ENCODE measurements at regions not wholly inside any gene's neighbourhood (a gene's known extent, or its start where the extent isn't known, plus 50 kb on each side); places are given as distances from the start of the nearest gene placed in this dataset.

DNA sequence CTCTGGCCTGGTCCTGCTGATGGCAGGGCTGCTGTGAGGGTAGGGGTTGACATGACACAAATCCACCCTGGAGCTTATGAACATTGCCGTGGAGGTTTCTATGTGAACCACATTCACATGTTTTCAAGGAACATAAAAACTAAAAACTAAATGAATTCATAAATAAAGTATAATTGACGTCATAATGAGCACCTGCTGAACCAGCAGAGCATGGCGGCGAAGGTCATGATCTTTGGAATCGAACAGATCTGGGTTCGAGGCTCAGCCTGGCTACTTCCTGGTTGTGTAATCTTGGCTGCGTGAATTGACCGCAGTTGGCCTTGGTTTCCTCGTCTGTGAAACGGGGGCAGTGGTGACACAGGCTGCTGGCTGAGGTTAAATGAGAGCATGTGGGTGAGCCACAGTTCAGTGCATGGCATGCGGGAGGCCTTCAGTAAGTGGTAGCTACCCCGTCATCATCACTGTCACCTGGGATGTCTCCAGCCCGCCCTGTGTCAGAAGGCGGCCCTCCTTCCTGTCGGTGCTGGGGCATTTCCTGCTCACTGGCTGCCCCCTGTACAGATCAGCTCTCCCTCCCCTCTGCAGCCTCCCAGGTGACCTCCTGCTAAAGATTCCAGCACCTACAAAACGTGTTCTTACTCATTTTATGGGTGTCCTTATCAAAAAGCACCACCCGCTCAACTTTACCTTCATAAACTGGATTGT, 190.3 kb upstream of the SHH start:
- ChIA-PET CTCF (ENCODE audit: partially characterized antibody) (interaction anchor here (2.0 kb wide), 1 partner anchor 10 kb away, joined by 5 read pairs; no protein-coding TSS in a partner anchor), POLR2A (ENCODE audit: partially characterized antibody) (no interaction called here)
- Histone ChIP-seq H3K36me3 (ENCODE audit: insufficient read depth, low read length) (no peaks in the 10 kb centered on the region), H3K4me3 (ENCODE audit: low read length in 2 of 2) (no peak overlapping the region), H3K9me3 (ENCODE audit: control insufficient read depth in 1 of 2, low read length in 2 of 2) (no peaks in the 10 kb centered on the region), H3K4me1 (ENCODE audit: insufficient read depth, low read length) (peaks cover 7% of the 10 kb centered on the region), H3K27ac (ENCODE audit: low read depth, low read length) (no peak overlapping the region), H3K27me3 (ENCODE audit: insufficient read depth, low read length) (no peaks in the 10 kb centered on the region)
- H3K4me1 Mint-ChIP-seq: peaks cover 4 to 18% (median 6%) of the 10 kb centered on the region in 4 donors
- H3K27me3 Mint-ChIP-seq: peaks cover 5 to 6% of the 10 kb centered on the region in 2 donors
- no peak overlapping the region for H3K4me3 Mint-ChIP-seq
- intact Hi-C loops (cut with micrococcal nuclease): no loop called here
- no peaks in the 10 kb centered on the region for H3K36me3 Mint-ChIP-seq
- no peak overlapping the region for H3K27ac Mint-ChIP-seq
- DNase-seq: no peak
- H3K9me3 Mint-ChIP-seq: peaks cover 0 to 1% (median 0%) of the 10 kb centered on the region in 8 donors

DNA sequence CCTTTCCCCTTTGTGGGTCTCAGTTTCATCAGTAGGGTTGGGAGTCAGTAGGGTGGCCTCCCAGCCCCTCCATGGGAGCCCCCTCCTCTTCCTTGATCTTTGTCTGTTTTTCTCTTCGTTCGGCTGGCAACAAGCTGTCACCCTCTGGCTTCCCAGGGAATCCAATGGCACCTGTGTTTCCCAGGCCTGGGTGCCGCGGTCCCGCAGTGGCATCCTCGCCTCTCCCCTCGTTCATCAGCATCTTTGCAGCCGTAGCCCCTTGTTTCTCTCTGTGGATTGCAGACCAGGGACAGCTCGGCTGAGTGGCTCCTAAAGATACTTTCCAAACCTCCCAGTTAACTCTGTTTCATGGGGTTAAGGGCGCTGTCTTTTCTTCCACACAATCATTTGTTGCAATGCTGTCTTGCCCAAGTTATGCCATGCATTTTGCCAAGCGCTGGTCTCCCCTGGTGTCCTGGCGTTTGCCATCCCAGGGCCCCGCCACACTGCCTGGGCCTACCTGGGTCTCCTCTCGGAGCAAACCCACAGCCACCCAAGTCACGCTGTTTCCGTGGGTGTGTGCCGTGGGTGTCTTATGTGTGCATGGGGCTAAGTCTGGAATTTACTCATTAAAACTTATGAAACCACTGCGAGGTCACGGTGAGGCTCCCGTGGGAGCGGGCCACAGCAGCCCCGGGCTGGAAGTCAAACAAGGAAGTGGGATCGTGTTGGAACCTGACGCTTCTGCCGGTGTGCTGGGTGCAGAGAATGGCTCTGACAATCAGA, 189.4 kb upstream of the SHH start:
- peaks cover 9 to 27% (median 13%) of the 10 kb centered on the region in 4 donors for H3K4me1 Mint-ChIP-seq
- H3K27ac ChIP-seq (ENCODE audit: low read depth, low read length): no peak overlapping the region
- H3K36me3 Mint-ChIP-seq: no peaks in the 10 kb centered on the region
- ChIA-PET CTCF (ENCODE audit: partially characterized antibody) (no interaction called here), POLR2A (ENCODE audit: partially characterized antibody) (no interaction called here)
- peak overlapping the region in 1 of 7 donors; percentile 44 for H3K27ac Mint-ChIP-seq
- no peak for DNase-seq
- H3K4me1 ChIP-seq (ENCODE audit: insufficient read depth, low read length): peaks cover 15% of the 10 kb centered on the region
- no peaks in the 10 kb centered on the region for H3K36me3 ChIP-seq (ENCODE audit: insufficient read depth, low read length)
- peaks cover 13% of the 10 kb centered on the region in 2 donors for H3K27me3 Mint-ChIP-seq
- H3K9me3 ChIP-seq (ENCODE audit: control insufficient read depth in 1 of 2, low read length in 2 of 2): no peaks in the 10 kb centered on the region
- no peaks in the 10 kb centered on the region for H3K9me3 Mint-ChIP-seq
- intact Hi-C loops (cut with micrococcal nuclease): no loop called here
- H3K4me3 ChIP-seq (ENCODE audit: low read length in 2 of 2): no peak overlapping the region
- no peaks in the 10 kb centered on the region for H3K27me3 ChIP-seq (ENCODE audit: insufficient read depth, low read length)
- H3K4me3 Mint-ChIP-seq: no peak overlapping the region

DNA sequence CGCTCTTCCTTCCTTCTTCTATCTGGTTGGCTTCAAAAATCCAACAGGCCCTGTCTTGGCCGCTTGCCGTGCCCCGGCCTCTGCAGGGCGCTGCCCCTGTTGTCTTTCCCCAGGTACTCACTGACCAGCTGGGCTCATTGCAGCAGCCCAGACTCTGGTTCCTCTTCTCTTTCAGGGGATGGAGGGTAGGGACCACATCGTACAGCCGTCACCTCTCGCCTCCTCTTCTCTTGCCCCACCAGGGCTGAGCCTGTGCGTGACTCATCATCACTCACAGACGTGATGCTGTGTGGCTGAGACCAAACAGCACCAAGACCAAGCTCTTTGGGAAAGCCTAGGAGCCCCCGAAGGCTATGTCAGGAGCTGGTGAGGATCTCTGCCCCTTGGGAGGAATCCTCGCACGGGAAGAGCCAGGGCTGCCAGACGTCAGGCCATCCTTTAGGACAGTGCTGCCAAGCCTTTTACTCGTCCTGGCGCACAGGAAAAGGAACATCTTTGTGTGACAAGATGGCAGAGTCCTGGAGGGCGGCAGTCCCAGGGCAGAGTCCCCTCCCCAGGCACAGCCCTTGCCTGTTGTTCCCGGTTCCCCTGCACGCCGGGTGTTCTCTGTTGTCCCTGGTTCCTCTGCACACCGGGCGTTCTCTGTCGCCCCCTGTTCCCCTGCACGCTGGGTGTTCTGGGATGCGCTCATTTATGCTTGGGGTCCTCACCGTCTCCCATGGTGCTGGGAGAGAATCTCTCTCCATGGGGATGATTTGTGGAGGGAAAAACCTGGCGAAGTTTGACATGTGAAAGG, 188.5 kb upstream of the SHH start:
- DNase-seq: no peak
- no peaks in the 10 kb centered on the region for H3K9me3 ChIP-seq (ENCODE audit: control insufficient read depth in 1 of 2, low read length in 2 of 2)
- H3K36me3 Mint-ChIP-seq: no peaks in the 10 kb centered on the region
- no peak overlapping the region for H3K27ac Mint-ChIP-seq
- no peaks in the 10 kb centered on the region for H3K27me3 ChIP-seq (ENCODE audit: insufficient read depth, low read length)
- POLR2A ChIA-PET (ENCODE audit: partially characterized antibody): no interaction called here
- H3K27me3 Mint-ChIP-seq: peaks cover 14 to 17% of the 10 kb centered on the region in 2 donors
- H3K36me3 ChIP-seq (ENCODE audit: insufficient read depth, low read length): no peaks in the 10 kb centered on the region
- intact Hi-C loops (cut with micrococcal nuclease): no loop called here
- no peak overlapping the region for H3K27ac ChIP-seq (ENCODE audit: low read depth, low read length)
- H3K4me3 ChIP-seq (ENCODE audit: low read length in 2 of 2): no peak overlapping the region
- H3K4me1 ChIP-seq (ENCODE audit: insufficient read depth, low read length): peaks cover 19% of the 10 kb centered on the region
- no peak overlapping the region for H3K4me3 Mint-ChIP-seq
- CTCF ChIA-PET (ENCODE audit: partially characterized antibody): no interaction called here
- no peaks in the 10 kb centered on the region for H3K9me3 Mint-ChIP-seq
- peaks cover 9 to 32% (median 15%) of the 10 kb centered on the region in 4 donors for H3K4me1 Mint-ChIP-seq

DNA sequence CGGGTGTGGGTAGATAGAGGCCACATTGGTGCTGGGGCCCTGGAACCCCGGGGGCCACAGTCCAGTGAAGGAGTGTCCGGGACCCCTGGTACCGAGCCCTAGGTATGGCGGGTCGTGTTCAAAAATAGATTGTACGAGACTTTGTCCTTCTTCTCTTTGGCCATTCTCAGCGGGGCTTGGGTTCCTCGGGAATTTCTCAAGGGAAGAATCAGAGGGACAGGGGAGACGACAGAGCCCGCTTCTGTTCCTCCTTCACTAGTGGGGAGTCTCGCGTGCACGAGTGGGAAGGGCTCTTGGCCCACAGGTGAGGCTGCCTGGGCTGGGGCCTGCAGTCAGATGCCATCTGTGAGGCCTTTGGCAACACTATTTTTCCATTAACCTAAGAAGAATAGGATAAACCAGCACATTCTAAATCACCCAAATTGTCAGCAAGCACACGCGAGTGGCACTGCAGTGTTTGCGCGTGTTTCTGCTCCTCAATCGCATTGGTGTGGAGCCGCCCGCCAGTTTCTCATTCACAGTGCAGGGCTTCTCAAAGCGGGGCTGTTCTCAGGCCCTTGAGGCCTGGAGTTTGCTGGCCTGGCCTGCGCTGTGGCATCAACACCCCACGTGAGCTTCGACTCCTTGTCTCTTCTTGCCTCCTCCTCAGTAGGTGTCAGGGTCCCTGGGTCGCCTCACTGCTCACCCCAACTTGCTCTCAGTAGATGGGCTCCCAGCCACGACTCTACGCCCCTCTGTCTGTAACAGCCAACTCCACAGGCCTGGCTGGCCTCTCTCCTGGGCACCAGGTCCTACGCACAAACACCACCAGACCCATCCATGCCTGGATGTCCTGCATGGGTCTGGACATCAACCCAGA, 187.6 kb upstream of the SHH start:
- ChIA-PET CTCF (ENCODE audit: partially characterized antibody) (no interaction called here), POLR2A (ENCODE audit: partially characterized antibody) (no interaction called here)
- no peak overlapping the region for H3K27ac ChIP-seq (ENCODE audit: low read depth, low read length)
- intact Hi-C loops (cut with micrococcal nuclease): no loop called here
- H3K27me3 ChIP-seq (ENCODE audit: insufficient read depth, low read length): no peaks in the 10 kb centered on the region
- H3K36me3 ChIP-seq (ENCODE audit: insufficient read depth, low read length): no peaks in the 10 kb centered on the region
- H3K4me1 Mint-ChIP-seq: peaks cover 9 to 32% (median 17%) of the 10 kb centered on the region in 4 donors
- DNase-seq: no peak
- H3K4me3 ChIP-seq (ENCODE audit: low read length in 2 of 2): no peak overlapping the region
- no peak overlapping the region for H3K27ac Mint-ChIP-seq
- no peaks in the 10 kb centered on the region for H3K9me3 ChIP-seq (ENCODE audit: control insufficient read depth in 1 of 2, low read length in 2 of 2)
- no peaks in the 10 kb centered on the region for H3K36me3 Mint-ChIP-seq
- H3K4me1 ChIP-seq (ENCODE audit: insufficient read depth, low read length): peaks cover 19% of the 10 kb centered on the region
- no peaks in the 10 kb centered on the region for H3K9me3 Mint-ChIP-seq
- peak overlapping the region in 1 of 8 donors; percentile 37 for H3K4me3 Mint-ChIP-seq
- H3K27me3 Mint-ChIP-seq: peaks cover 17 to 18% of the 10 kb centered on the region in 2 donors

DNA sequence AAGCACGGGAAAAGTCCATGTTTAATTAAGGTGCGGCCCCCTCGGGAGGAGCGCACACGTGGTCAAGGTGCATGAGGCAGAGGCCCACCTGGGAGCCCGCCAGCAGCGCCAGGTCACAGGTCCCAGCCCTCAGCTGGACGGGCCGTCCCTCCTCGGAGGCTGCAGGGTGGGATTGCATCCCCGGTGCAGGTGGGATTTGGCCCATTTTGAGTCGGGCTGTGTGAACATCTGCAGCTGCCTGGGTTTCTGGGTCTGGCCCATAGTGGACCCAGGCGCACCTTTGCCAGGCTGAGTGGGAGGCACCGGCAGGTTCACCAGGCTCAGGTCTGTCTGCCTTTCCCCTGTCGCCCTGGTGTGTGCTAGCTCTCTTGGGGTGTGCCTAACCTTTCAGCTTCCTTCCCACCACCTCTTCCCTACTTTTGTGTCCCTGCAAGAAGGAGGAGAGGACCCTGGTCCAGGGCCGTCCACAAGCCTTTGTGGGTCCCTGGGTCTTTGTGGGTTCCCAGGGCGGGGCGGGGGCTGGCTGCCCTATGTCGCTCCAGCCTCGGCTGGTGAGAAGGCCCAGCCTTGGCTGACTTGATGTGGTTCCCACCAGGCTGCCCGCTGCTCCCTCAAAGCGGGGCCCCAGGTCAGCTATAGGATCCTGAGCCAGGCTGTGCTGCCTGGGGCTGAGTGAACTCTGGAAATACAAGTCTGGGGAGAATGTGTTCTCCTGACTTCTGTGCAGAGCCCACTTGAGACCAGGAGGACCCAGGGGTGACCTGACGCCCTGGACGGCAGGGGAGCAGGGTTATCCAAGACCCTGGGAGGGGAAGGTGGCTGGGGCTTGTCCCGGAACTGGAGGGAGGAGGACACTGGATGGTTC, 186.7 kb upstream of the SHH start:
- peaks cover 17 to 27% of the 10 kb centered on the region in 2 donors for H3K27me3 Mint-ChIP-seq
- H3K36me3 Mint-ChIP-seq: no peaks in the 10 kb centered on the region
- Histone ChIP-seq H3K36me3 (ENCODE audit: insufficient read depth, low read length) (no peaks in the 10 kb centered on the region), H3K27me3 (ENCODE audit: insufficient read depth, low read length) (no peaks in the 10 kb centered on the region), H3K4me1 (ENCODE audit: insufficient read depth, low read length) (peaks cover 19% of the 10 kb centered on the region), H3K27ac (ENCODE audit: low read depth, low read length) (no peak overlapping the region), H3K9me3 (ENCODE audit: control insufficient read depth in 1 of 2, low read length in 2 of 2) (no peaks in the 10 kb centered on the region), H3K4me3 (ENCODE audit: low read length in 2 of 2) (no peak overlapping the region)
- peaks cover 9 to 35% (median 22%) of the 10 kb centered on the region in 4 donors for H3K4me1 Mint-ChIP-seq
- POLR2A ChIA-PET (ENCODE audit: partially characterized antibody): no interaction called here
- H3K27ac Mint-ChIP-seq: no peak overlapping the region
- intact Hi-C loops (cut with micrococcal nuclease): no loop called here
- peak overlapping the region in 1 of 8 donors; percentile 31 for H3K4me3 Mint-ChIP-seq
- CTCF ChIA-PET (ENCODE audit: partially characterized antibody): no interaction called here
- DNase-seq: no peak
- no peaks in the 10 kb centered on the region for H3K9me3 Mint-ChIP-seq

DNA sequence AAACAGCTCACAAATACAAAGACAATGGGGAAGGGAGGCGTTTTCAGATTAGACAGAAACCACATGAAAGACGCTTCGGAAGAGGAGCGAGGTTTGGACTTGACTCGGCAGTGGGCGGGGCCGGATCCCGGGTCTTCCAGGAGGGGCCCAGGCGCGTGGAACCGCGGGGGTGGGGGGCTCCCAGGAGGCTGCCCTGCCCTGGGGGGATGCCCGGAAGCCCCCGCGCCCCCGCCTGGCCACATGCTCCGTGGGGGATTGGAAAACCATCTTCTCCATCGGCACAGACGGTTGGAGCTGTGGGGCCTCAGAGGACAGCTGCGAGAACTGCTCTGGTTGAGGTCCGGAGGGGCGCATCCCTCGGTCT, 186.0 kb upstream of the SHH start:
- ChIA-PET CTCF (ENCODE audit: partially characterized antibody) (no interaction called here), POLR2A (ENCODE audit: partially characterized antibody) (no interaction called here)
- intact Hi-C loops (cut with micrococcal nuclease): no loop called here
- H3K4me3 Mint-ChIP-seq: peak overlapping the region in 7 of 8 donors; percentile 3 to 85 (median 60)
- Histone ChIP-seq H3K27ac (ENCODE audit: low read depth, low read length) (no peak overlapping the region), H3K4me3 (ENCODE audit: low read length in 2 of 2) (no peak overlapping the region), H3K9me3 (ENCODE audit: control insufficient read depth in 1 of 2, low read length in 2 of 2) (no peaks in the 10 kb centered on the region), H3K36me3 (ENCODE audit: insufficient read depth, low read length) (no peaks in the 10 kb centered on the region), H3K4me1 (ENCODE audit: insufficient read depth, low read length) (peaks cover 19% of the 10 kb centered on the region), H3K27me3 (ENCODE audit: insufficient read depth, low read length) (no peaks in the 10 kb centered on the region)
- H3K9me3 Mint-ChIP-seq: no peaks in the 10 kb centered on the region
- H3K27me3 Mint-ChIP-seq: peaks cover 17 to 27% of the 10 kb centered on the region in 2 donors
- peak overlapping the region in 1 of 7 donors; percentile 6 for H3K27ac Mint-ChIP-seq
- no peak for DNase-seq
- H3K36me3 Mint-ChIP-seq: no peaks in the 10 kb centered on the region
- H3K4me1 Mint-ChIP-seq: peaks cover 9 to 39% (median 23%) of the 10 kb centered on the region in 4 donors

All from CD4-positive, alpha-beta memory T cell (primary cell).